ENCODE measurements at regions not wholly inside any gene's neighbourhood (a gene's known extent, or its start where the extent isn't known, plus 50 kb on each side); places are given as distances from the start of the nearest gene placed in this dataset.
"Not testable (repeated sequence)": the region's sequence is repeated elsewhere in the genome, so short reads cannot be mapped to it uniquely, and the experiment has no call there.

DNA sequence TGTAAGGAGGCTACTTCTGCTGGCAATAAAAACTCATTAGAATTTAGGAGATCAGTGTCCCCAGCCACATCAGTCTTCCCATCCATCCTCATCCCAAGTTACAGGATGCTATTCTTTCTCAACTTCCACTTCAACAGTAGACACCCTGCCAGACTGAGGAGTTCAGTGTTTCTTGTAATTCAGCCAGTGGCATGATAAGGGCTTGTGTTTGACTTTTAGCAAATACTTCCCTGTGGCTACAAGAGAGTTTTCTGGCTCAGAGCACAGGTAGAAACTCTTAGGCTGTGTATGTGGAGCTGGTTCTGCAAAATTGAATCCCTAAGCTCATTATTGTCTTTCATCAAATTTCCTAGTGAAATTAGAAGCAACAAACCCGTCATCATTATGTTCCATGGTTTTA lies 401.8 kb upstream of the NDN start:
- H3K27ac ChIP-seq (ENCODE audit: low read depth, low read length); H3K36me3 ChIP-seq (ENCODE audit: insufficient read depth, low read length); H3K4me1 Mint-ChIP-seq; H3K36me3 Mint-ChIP-seq; DNase-seq; H3K4me3 ChIP-seq (ENCODE audit: low read length); CTCF ChIA-PET; POLR2A ChIA-PET; H3K27me3 Mint-ChIP-seq; H3K27me3 ChIP-seq (ENCODE audit: insufficient read depth, low read length, poor library complexity, severe bottlenecking); H3K4me3 Mint-ChIP-seq; H3K27ac Mint-ChIP-seq; H3K4me1 ChIP-seq (ENCODE audit: insufficient read depth, low read length); H3K9me3 ChIP-seq (ENCODE audit: low read length): not testable (repeated sequence)
- peaks cover 14 to 27% (median 16%) of the 10 kb centered on the region in 5 donors for H3K9me3 Mint-ChIP-seq

DNA sequence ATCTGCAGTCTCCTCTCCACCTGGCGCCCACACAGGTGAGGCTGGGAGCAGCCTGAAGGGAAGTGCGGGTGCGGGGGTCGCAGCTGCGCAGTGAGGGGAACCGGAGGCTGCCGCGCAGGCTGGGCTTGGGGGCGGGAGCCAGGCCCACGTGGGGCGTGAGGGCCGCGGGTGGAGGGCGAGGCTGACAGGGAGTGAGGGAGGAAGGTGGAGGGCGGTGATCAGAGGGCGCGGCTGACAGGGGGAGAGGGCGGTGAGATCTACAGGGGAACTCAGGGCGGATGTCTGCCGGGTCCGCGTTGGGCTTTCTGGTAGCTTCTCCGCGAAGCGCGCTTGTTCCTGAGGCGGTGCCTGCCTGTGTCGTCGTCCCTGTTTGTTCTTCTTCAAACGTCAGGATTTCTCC lies 414.4 kb upstream of the NDN start:
- POLR2A ChIA-PET; CTCF ChIA-PET; H3K9me3 Mint-ChIP-seq; H3K4me1 Mint-ChIP-seq; H3K4me3 ChIP-seq (ENCODE audit: low read length); H3K4me1 ChIP-seq (ENCODE audit: insufficient read depth, low read length); H3K9me3 ChIP-seq (ENCODE audit: low read length); H3K36me3 ChIP-seq (ENCODE audit: insufficient read depth, low read length); H3K27me3 Mint-ChIP-seq; H3K27ac ChIP-seq (ENCODE audit: low read depth, low read length); H3K4me3 Mint-ChIP-seq; H3K27me3 ChIP-seq (ENCODE audit: insufficient read depth, low read length, poor library complexity, severe bottlenecking); H3K36me3 Mint-ChIP-seq; DNase-seq; H3K27ac Mint-ChIP-seq: not testable (repeated sequence)

DNA sequence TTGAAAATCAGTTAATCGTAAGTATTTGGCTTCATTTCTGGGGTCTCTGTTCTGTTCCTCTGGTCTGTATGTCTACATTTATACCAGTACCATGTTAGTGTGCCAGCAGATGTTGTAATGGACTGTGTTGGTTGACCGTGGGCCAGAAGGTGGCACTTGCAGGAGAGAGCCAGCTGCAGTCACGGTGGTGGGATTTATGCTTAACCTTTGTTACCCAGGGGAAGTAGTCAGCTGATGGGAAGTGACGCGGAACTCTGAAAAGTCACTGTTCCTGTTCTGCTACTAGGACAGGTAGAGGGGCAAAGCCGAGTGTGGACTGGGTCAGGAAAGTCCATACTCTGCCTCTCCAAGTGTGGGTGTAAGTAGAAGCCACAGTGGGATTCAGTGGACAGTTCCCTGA lies 420.4 kb upstream of the NDN start:
- H3K36me3 Mint-ChIP-seq; H3K4me1 Mint-ChIP-seq; CTCF ChIA-PET; H3K36me3 ChIP-seq (ENCODE audit: insufficient read depth, low read length); H3K27ac Mint-ChIP-seq; H3K27ac ChIP-seq (ENCODE audit: low read depth, low read length); DNase-seq; H3K4me1 ChIP-seq (ENCODE audit: insufficient read depth, low read length); H3K4me3 Mint-ChIP-seq; POLR2A ChIA-PET; H3K27me3 Mint-ChIP-seq; H3K27me3 ChIP-seq (ENCODE audit: insufficient read depth, low read length, poor library complexity, severe bottlenecking); H3K4me3 ChIP-seq (ENCODE audit: low read length); H3K9me3 ChIP-seq (ENCODE audit: low read length): not testable (repeated sequence)
- peaks cover 4 to 19% (median 11%) of the 10 kb centered on the region in 5 donors for H3K9me3 Mint-ChIP-seq

DNA sequence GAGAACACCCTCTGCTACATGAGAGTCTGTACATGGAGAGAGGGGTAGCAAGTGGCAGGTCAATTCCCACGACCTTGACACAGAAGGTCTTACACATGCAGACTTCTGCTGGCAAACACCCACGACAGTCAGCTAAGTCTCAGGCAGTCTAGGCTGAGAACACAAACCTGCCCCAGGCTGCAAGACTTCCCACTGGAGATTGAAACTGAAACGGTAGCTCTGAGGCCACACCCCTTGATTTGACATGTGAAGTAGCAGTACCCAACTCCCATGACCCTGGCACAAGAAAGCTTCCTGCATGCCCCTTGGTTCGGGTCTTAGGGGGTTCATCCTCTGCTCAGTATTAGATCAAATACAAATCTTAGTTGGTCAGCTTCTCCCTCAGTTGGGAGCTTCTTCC lies 420.8 kb upstream of the NDN start:
- H3K9me3 Mint-ChIP-seq: peaks cover 4 to 17% (median 11%) of the 10 kb centered on the region in 5 donors
- DNase-seq; H3K36me3 ChIP-seq (ENCODE audit: insufficient read depth, low read length); CTCF ChIA-PET; H3K27me3 ChIP-seq (ENCODE audit: insufficient read depth, low read length, poor library complexity, severe bottlenecking); H3K27me3 Mint-ChIP-seq; H3K4me3 ChIP-seq (ENCODE audit: low read length); H3K27ac Mint-ChIP-seq; H3K4me1 Mint-ChIP-seq; H3K27ac ChIP-seq (ENCODE audit: low read depth, low read length); H3K4me3 Mint-ChIP-seq; H3K4me1 ChIP-seq (ENCODE audit: insufficient read depth, low read length); H3K36me3 Mint-ChIP-seq; POLR2A ChIA-PET; H3K9me3 ChIP-seq (ENCODE audit: low read length): not testable (repeated sequence)

DNA sequence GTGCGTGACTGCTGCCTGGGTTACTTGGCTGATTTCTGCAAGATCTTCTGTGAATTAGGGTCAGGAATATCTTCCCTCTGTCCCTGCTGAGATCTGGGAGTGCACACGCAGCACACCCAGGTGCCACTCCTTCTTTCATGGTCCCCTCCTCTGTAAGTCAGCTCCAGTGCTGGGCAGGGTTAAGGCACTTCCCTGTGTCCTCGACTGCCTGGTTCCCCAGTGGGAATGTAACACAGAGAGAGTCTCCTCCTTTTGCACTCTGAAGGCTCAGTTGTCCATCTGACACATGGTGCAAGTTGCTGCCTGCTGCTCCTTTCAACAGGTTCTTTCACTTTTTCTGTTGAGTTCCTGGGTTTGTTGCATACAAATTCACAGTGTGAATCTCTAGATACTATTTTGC lies 421.2 kb upstream of the NDN start:
- H3K27ac Mint-ChIP-seq: not testable (repeated sequence)

DNA sequence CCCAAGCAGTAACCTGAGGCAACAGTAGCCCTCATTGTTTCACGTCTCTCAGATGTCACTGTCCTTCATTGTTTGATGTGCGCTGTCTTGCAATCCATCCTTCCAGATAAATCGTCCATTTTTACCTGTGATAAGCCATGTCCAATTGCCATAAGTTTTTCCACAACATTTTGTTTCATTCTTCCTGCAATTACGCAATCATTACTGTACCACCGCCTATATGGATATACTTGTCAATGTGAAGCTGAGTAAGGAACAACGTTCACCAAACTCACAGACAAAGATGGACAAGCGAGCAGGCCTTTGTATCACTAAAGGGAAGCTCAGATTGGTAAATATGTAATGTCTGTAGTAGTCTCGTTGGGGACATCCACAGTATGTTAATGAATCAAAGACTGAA lies 452.5 kb upstream of the NDN start:
- H3K27ac Mint-ChIP-seq, POLR2A ChIA-PET: not testable (repeated sequence)

More for the DNA sequence above, 421.2 kb upstream of the NDN start:
- H3K4me1 Mint-ChIP-seq; H3K4me1 ChIP-seq (ENCODE audit: insufficient read depth, low read length); DNase-seq; H3K4me3 Mint-ChIP-seq; CTCF ChIA-PET; H3K4me3 ChIP-seq (ENCODE audit: low read length); H3K27ac ChIP-seq (ENCODE audit: low read depth, low read length); H3K9me3 ChIP-seq (ENCODE audit: low read length); H3K36me3 Mint-ChIP-seq; H3K36me3 ChIP-seq (ENCODE audit: insufficient read depth, low read length); H3K27me3 ChIP-seq (ENCODE audit: insufficient read depth, low read length, poor library complexity, severe bottlenecking); H3K27me3 Mint-ChIP-seq; POLR2A ChIA-PET: not testable (repeated sequence)
- peaks cover 4 to 20% (median 11%) of the 10 kb centered on the region in 5 donors for H3K9me3 Mint-ChIP-seq

DNA sequence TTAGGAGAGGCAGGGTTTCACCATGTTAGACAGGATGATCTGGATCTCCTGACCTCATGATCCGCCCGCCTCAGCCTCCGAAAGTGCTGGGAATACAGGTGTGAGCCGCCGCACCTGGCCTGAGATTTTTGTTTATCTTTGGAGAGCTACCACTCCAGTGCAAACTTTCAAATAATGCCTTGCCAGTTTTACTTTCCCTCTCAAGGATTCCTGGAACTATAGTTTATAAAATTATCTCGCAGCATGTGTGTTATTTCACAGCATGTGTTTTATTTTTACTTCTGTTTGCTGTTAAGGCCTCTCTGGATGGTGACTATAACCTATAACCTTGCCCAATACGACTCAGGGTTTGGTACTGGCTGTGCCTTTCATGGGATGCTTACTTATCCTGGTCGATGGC lies 458.0 kb upstream of the NDN start:
- H3K4me3 Mint-ChIP-seq; DNase-seq; H3K27ac Mint-ChIP-seq; H3K36me3 ChIP-seq (ENCODE audit: insufficient read depth, low read length); H3K4me1 Mint-ChIP-seq; H3K27me3 Mint-ChIP-seq; H3K4me1 ChIP-seq (ENCODE audit: insufficient read depth, low read length); H3K27me3 ChIP-seq (ENCODE audit: insufficient read depth, low read length, poor library complexity, severe bottlenecking); H3K9me3 ChIP-seq (ENCODE audit: low read length); H3K36me3 Mint-ChIP-seq; H3K4me3 ChIP-seq (ENCODE audit: low read length); CTCF ChIA-PET; POLR2A ChIA-PET; H3K27ac ChIP-seq (ENCODE audit: low read depth, low read length): not testable (repeated sequence)
- H3K9me3 Mint-ChIP-seq: peaks cover 0 to 11% (median 5%) of the 10 kb centered on the region in 5 donors

More for the DNA sequence above, 452.5 kb upstream of the NDN start:
- H3K36me3 ChIP-seq (ENCODE audit: insufficient read depth, low read length); H3K4me3 Mint-ChIP-seq; H3K27ac ChIP-seq (ENCODE audit: low read depth, low read length); H3K9me3 Mint-ChIP-seq; H3K4me1 ChIP-seq (ENCODE audit: insufficient read depth, low read length); H3K27me3 Mint-ChIP-seq; H3K4me3 ChIP-seq (ENCODE audit: low read length); H3K4me1 Mint-ChIP-seq; H3K9me3 ChIP-seq (ENCODE audit: low read length); DNase-seq; H3K27me3 ChIP-seq (ENCODE audit: insufficient read depth, low read length, poor library complexity, severe bottlenecking); H3K36me3 Mint-ChIP-seq; CTCF ChIA-PET: not testable (repeated sequence)

DNA sequence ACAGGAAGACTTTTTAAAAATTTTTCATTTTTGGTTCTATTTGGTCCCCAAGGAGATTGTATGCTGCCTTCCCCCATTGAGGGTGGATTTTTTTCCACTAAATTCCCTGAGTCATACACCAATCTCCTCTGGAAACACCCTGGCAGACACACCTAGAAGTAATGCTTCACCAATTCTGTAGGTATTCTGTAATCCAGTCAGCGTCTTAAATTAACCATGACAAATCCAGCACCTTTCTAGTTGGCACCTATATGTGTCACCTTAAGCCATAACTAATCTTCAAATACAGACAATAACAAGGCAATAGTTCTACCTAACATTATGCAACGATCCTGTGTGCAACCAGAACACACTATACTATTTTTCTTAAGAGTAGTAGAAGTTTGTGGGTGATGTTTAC lies 459.1 kb upstream of the NDN start:
- Mint-ChIP-seq H3K27me3 (no peaks in the 10 kb centered on the region), H3K4me1 (no peaks in the 10 kb centered on the region), H3K4me3 (no peak overlapping the region), H3K27ac (no peak overlapping the region), H3K9me3 (peaks cover 0 to 11% (median 5%) of the 10 kb centered on the region in 5 donors), H3K36me3 (no peaks in the 10 kb centered on the region)
- H3K4me3 ChIP-seq (ENCODE audit: low read length): no peak overlapping the region
- no peak for DNase-seq
- CTCF ChIA-PET: no interaction called here
- H3K36me3 ChIP-seq (ENCODE audit: insufficient read depth, low read length): no peaks in the 10 kb centered on the region
- no peaks in the 10 kb centered on the region for H3K9me3 ChIP-seq (ENCODE audit: low read length)
- H3K4me1 ChIP-seq (ENCODE audit: insufficient read depth, low read length): no peaks in the 10 kb centered on the region
- H3K27me3 ChIP-seq (ENCODE audit: insufficient read depth, low read length, poor library complexity, severe bottlenecking): no peaks in the 10 kb centered on the region
- POLR2A ChIA-PET: no interaction called here
- no peak overlapping the region for H3K27ac ChIP-seq (ENCODE audit: low read depth, low read length)

DNA sequence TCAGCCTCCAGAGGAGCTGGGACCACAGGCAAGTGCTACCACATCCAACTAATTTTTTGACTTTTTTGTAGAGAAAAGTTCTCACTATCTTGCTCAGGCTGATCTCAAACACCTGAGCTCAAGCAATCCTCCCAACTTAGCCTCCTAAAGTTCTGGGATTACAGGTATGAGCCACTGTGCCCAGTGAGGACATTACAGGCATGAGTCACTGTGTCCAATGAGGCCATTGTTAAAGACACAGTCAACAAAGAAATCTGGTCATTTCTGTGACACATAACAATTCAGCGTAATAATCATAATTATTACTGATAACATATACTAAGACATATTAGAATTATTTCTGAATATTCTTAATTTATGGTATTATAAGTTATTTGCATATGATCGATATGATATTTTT lies 463.4 kb upstream of the NDN start:
- Mint-ChIP-seq H3K9me3 (peaks cover 4 to 12% (median 10%) of the 10 kb centered on the region in 5 donors), H3K27ac (no peak overlapping the region), H3K4me1 (no peaks in the 10 kb centered on the region), H3K36me3 (no peaks in the 10 kb centered on the region), H3K27me3 (no peaks in the 10 kb centered on the region), H3K4me3 (no peak overlapping the region)
- CTCF ChIA-PET: no interaction called here
- no peaks in the 10 kb centered on the region for H3K9me3 ChIP-seq (ENCODE audit: low read length)
- H3K4me1 ChIP-seq (ENCODE audit: insufficient read depth, low read length): no peaks in the 10 kb centered on the region
- no peak for DNase-seq
- no peak overlapping the region for H3K4me3 ChIP-seq (ENCODE audit: low read length)
- no peak overlapping the region for H3K27ac ChIP-seq (ENCODE audit: low read depth, low read length)
- no peaks in the 10 kb centered on the region for H3K36me3 ChIP-seq (ENCODE audit: insufficient read depth, low read length)
- no peaks in the 10 kb centered on the region for H3K27me3 ChIP-seq (ENCODE audit: insufficient read depth, low read length, poor library complexity, severe bottlenecking)
- POLR2A ChIA-PET: no interaction called here

Measured in CD8-positive, alpha-beta memory T cell (primary cell).